Keratinocyte (primary cell): ENCODE measurements at regions not wholly inside any gene's neighbourhood (a gene's known extent, or its start where the extent isn't known, plus 50 kb on each side); places are given as distances from the start of the nearest gene placed in this dataset.

Experiments used
- CTCF ChIP-seq, 3 experiments: IDR thresholded peaks in 1 of 3; conservative IDR thresholded peaks in 1 of 3; optimal IDR thresholded peaks in 1 of 3; 2 replicates in 2 of 3; 3 replicates in 1 of 3; pipeline versions ENCODE3 to v1.5.1; 2011; ENCODE audit warnings: low read length in 3 of 3, mild to moderate bottlenecking in 3 of 3, moderate library complexity in 2 of 3, control low read depth in 1 of 3, inconsistent platforms in 1 of 3; ENCODE audit not compliant: insufficient read depth in 2 of 3; ENCODE audit errors: extremely low read depth in 1 of 3
- EZH2 ChIP-seq: IDR thresholded peaks from one replicate; pipeline ENCODE4 v1.6.1; 2012; ENCODE audit warnings: inconsistent platforms, mild to moderate bottlenecking, low read length, moderate library complexity

- no peak for TF ChIP-seq CTCF (optimal IDR thresholded peaks at IDR 0.05 in 1 of 3, IDR thresholded peaks at IDR 0.05 in 1 of 3, conservative IDR thresholded peaks at IDR 0.05 in 1 of 3; ENCODE audit: extremely low read depth in 1 of 3, insufficient read depth in 2 of 3, low read length in 3 of 3)
- no peak for TF ChIP-seq EZH2
Observed at GRCh38 chr5:125410537-125411070, 664.2 kb upstream of the ZNF608 start.
